Astrocyte of the cerebellum (primary cell): ENCODE measurements at regions not wholly inside any gene's neighbourhood (a gene's known extent, or its start where the extent isn't known, plus 50 kb on each side); places are given as distances from the start of the nearest gene placed in this dataset.

ENCODE experiments used
- DNase-seq: peaks from one replicate; pipeline ENCODE4 v3.0.0-alpha.2; 2011; ENCODE audit warnings: low read depth
- H3K4me3 ChIP-seq: 2 replicates; pipeline ENCODE4 v1.5.1; 2011; ENCODE audit warnings: mild to moderate bottlenecking, low read depth, low read length, moderate library complexity
- in situ Hi-C: cut with HindIII; loops from 2 replicates; pipeline ENCODE4 v1.10.0; 2017; ENCODE audit warnings: low sequenced_read_pairs
- TF ChIP-seq, protein P1 (sequence below): IDR thresholded peaks from 2 replicates; pipeline ENCODE4 v1.5.1; 2012; ENCODE audit warnings: low read length, low read depth, moderate library complexity, mild to moderate bottlenecking; ENCODE audit errors: missing control alignments

DNA sequence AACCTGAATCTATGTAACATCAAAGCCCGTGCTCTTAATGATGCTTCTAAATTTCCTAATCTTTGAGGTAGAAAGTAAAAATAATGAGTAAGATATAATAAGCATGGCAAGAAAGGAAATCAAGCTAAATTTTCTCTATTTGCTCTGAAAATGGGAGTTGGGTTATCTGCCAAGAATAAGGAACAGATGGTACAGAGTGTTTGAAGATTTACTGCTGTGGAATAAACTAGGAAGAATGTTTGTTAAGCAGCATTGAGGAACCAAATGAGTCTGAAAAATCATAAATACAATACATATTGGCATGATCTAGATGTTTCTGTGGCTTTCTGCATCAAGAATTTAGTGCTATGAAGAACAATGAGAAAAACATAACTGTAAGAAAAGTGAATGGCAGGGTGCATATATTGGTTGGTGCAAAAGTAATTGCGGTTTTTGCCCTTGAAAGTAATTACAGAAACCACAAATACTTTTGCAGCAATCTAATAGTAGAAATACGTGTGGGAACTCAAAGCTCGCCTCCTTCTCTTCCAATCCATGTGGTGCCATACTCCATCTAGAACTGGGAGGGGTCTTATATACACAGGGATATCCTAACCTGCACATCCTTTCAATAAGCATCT is 87.6 kb downstream of the SUCNR1 start:
- in situ Hi-C loops: no loop called here
- TF ChIP-seq, protein P1, sequence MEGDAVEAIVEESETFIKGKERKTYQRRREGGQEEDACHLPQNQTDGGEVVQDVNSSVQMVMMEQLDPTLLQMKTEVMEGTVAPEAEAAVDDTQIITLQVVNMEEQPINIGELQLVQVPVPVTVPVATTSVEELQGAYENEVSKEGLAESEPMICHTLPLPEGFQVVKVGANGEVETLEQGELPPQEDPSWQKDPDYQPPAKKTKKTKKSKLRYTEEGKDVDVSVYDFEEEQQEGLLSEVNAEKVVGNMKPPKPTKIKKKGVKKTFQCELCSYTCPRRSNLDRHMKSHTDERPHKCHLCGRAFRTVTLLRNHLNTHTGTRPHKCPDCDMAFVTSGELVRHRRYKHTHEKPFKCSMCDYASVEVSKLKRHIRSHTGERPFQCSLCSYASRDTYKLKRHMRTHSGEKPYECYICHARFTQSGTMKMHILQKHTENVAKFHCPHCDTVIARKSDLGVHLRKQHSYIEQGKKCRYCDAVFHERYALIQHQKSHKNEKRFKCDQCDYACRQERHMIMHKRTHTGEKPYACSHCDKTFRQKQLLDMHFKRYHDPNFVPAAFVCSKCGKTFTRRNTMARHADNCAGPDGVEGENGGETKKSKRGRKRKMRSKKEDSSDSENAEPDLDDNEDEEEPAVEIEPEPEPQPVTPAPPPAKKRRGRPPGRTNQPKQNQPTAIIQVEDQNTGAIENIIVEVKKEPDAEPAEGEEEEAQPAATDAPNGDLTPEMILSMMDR: no peak
- H3K4me3 ChIP-seq: no peak overlapping the region
- DNase-seq: no peak

DNA sequence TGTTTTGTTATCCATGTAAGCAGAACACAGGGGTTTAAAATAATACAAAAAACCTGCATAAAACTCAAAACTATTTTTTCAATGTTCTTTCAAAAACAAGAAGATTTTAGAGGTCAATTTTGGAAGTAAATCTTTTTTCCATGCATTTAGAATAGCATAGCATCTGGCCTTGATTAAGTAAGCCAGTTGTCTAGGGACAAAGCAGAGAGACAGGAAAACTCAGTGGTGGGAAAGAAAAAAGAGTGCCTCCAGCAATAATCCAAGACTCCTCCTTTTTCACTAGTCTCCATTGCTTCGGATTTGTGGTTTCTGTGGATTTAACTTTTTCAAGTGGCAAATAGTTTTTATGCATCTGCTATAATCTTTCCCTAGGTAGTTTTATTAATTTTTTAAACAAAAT is 88.9 kb downstream of the SUCNR1 start:
- in situ Hi-C loops: no loop called here
- TF ChIP-seq, protein P1: no peak
- no peak overlapping the region for H3K4me3 ChIP-seq
- no peak for DNase-seq

DNA sequence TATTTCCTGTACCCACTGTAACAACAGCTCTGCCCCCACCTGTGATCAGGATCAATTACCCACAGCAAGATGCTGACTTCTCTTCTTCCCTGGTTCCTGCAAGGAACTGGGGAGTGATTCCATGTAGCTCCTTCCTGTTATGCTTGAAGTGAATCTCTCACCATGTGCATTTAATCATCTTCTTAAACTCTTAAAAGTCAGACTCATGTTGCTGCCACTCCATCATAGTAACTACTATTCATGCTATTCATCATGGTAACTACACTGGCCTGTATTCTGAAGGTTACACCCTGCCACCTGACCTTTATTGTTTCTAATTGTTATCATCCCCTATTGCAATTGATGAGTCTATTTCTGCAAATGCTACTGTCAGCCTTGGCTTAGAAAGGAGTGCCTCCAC is 89.5 kb downstream of the SUCNR1 start:
- H3K4me3 ChIP-seq: no peak overlapping the region
- TF ChIP-seq, protein P1: no peak
- in situ Hi-C loops: no loop called here
- DNase-seq: no peak

DNA sequence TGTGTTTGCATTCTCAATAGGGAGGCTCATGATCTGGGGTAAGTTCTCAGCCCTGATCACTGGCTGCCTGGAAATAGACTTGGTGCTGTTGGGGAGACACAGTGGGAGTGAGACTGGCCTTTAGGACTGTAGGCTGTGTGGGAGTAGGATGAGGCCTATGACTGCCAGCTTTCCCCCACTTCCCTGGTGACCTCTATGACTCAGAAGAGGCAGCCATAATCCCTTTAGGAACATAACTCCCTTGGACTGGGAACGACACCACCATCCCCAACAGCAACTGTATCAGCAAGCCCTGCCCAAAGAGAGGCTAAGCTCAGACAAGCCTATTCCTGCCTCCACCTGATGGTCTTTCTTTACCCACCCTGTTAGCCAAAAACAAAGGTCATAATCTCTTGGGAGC is 91.3 kb downstream of the SUCNR1 start:
- H3K4me3 ChIP-seq: no peak overlapping the region
- no peak for DNase-seq
- TF ChIP-seq, protein P1: no peak
- in situ Hi-C loops: no loop called here

DNA sequence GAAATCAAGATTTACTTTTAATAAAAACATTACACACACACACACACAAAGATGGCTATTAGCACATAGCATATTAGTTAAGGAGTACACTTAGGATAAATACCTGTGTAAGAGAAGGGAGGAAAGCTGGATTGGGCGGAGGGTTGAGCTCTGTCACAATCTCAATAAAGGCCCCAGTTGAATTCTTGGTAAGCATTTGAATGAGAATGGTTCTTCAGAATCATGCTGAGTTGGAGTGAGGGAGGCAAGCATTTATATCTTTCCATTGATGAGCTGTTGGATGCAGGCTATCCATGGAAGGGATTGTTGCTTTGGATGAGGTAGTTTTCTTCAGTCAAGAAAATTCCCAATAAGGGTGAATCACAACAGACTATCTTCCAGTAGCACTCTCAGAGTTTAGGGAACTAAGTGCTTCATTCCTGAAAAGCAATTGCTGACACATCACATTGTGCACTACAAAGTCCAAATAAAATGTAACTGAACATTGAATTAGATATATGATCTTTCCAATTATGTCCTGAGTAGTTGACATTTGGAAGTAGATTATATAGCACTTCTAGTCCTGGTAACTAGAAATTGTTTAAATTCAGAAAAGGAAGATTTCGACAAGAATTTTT is 95.7 kb downstream of the SUCNR1 start:
- no peak for DNase-seq
- no peak overlapping the region for H3K4me3 ChIP-seq
- in situ Hi-C loops: no loop called here
- TF ChIP-seq, protein P1: no peak

DNA sequence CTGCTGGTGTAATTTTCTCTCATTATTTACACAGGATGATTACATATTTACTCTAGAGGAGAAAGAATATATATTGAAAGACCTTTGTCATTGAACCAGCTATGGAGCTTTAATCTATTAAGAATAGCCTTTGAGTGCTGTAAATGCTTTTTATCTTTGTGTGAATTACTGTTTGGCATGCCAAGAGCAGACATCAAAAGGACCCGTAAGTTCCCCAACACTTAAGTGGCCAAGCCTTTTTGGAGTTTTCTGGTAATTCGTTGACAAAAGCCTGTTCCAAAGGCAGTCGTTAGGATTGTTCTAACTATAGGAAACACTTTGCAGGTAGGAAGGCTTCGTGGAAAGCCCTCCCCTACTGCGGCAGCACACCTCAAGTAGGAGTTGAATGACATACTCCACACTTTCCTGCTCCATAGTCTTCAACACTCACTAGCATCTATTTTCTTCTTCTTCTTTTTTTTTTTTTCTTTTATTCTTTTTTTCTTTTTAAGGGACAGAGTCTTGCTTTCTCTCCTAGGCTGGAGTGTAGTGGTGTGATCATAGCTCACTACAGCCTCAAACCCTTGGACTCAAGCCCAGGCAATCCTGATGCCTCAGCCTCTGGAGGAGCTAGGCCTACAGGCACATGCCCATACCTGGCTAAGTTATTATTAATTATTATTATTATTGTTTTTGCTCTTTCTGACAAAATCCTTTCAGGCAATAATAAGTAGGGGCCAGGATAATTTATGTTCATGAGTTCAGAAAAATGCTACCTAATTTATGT is 98.6 kb downstream of the SUCNR1 start:
- TF ChIP-seq, protein P1: no peak
- no peak for DNase-seq
- in situ Hi-C loops: no loop called here
- no peak overlapping the region for H3K4me3 ChIP-seq
